GM18907 (cell line): ENCODE measurements at regions not wholly inside any gene's neighbourhood (a gene's known extent, or its start where the extent isn't known, plus 50 kb on each side); places are given as distances from the start of the nearest gene placed in this dataset.
A peak's percentile ranks its signal among the peaks of the same experiment; 100 is the strongest.

Experiments
- ATAC-seq: cut with Tn5 transposase; IDR thresholded peaks from one replicate; pipeline ENCODE4 v1.9.1; 2021; ENCODE audit warnings: mild to moderate bottlenecking, moderate library complexity; ENCODE audit not compliant: unreplicated experiment

GRCh38 chr13:44171156-44171555 is 202.5 kb upstream of the SERP2 start:
- ATAC-seq, result no peak

GRCh38 chr13:44171861-44172260 is 201.8 kb upstream of the SERP2 start:
- no peak for ATAC-seq

- ATAC-seq, result no peak
Measured at GRCh38 chr13:44172281-44172810, 201.3 kb upstream of the SERP2 start.

GRCh38 chr13:44174769-44175425 is 198.7 kb upstream of the SERP2 start:
- no peak for ATAC-seq

- ATAC-seq, result no peak
Measured at GRCh38 chr13:44176173-44176572, 197.5 kb upstream of the SERP2 start.

- no peak for ATAC-seq
Measured at GRCh38 chr13:44180876-44181536, 192.6 kb upstream of the SERP2 start.

GRCh38 chr13:44181931-44182330 is 191.7 kb upstream of the SERP2 start:
- ATAC-seq, result no peak

GRCh38 chr13:44184740-44185139 is 188.9 kb upstream of the SERP2 start:
- ATAC-seq, result no peak

GRCh38 chr13:44188257-44188656 is 185.4 kb upstream of the SERP2 start:
- ATAC-seq, result no peak

- no peak for ATAC-seq
Measured at GRCh38 chr13:44189085-44189484, 184.5 kb upstream of the SERP2 start.

- no peak for ATAC-seq
Measured at GRCh38 chr13:44191103-44191502, 182.5 kb upstream of the SERP2 start.

- no peak for ATAC-seq
Measured at GRCh38 chr13:44191504-44192171, 182.0 kb upstream of the SERP2 start.

- no peak for ATAC-seq
Measured at GRCh38 chr13:44193731-44194130, 179.9 kb upstream of the SERP2 start.

GRCh38 chr13:44195245-44195644 is 178.4 kb upstream of the SERP2 start:
- ATAC-seq, result no peak

GRCh38 chr13:44196196-44196751 is 177.3 kb upstream of the SERP2 start:
- no peak for ATAC-seq

- peak; percentile 96 for ATAC-seq
Measured at GRCh38 chr13:44197791-44198770, 175.5 kb upstream of the SERP2 start.

GRCh38 chr13:44198826-44199225 is 174.8 kb upstream of the SERP2 start:
- no peak for ATAC-seq

GRCh38 chr13:44199627-44200207 is 173.9 kb upstream of the SERP2 start:
- ATAC-seq, result no peak

- ATAC-seq, result no peak
Measured at GRCh38 chr13:44206434-44206833, 167.2 kb upstream of the SERP2 start.

- ATAC-seq, result no peak
Measured at GRCh38 chr13:44207476-44207875, 166.1 kb upstream of the SERP2 start.
